H9 (cell line): ENCODE measurements at regions not wholly inside any gene's neighbourhood (a gene's known extent, or its start where the extent isn't known, plus 50 kb on each side); places are given as distances from the start of the nearest gene placed in this dataset.

Source experiments
- DNase-seq: peaks from one replicate; pipeline ENCODE4 v3.0.0-alpha.2; 2017
- H2AFZ ChIP-seq: one replicate; pipeline ENCODE4 v1.6.1; 2013; ENCODE audit warnings: mild to moderate bottlenecking, low read length, control low read depth, moderate library complexity
- H2AK5ac ChIP-seq: 2 replicates; pipeline ENCODE4 v1.6.1; 2013; ENCODE audit warnings: low read length, control low read depth, mixed read lengths; ENCODE audit not compliant: insufficient read length
- H2BK120ac ChIP-seq: one replicate; pipeline ENCODE4 v1.6.1; 2013; ENCODE audit warnings: low read depth, mild to moderate bottlenecking, low read length, control low read depth, inconsistent platforms; ENCODE audit not compliant: poor library complexity, severe bottlenecking
- H2BK12ac ChIP-seq: 2 replicates; pipeline ENCODE4 v1.6.1; 2013; ENCODE audit warnings: low read length, control low read depth, mixed read lengths, low read depth; ENCODE audit not compliant: insufficient read length
- H2BK15ac ChIP-seq: 2 replicates; pipeline ENCODE4 v1.6.1; 2013; ENCODE audit warnings: low read depth, low read length, control low read depth
- H2BK20ac ChIP-seq: one replicate; pipeline ENCODE4 v1.6.1; 2013; ENCODE audit warnings: low read depth, mild to moderate bottlenecking, low read length, control low read depth, inconsistent platforms; ENCODE audit not compliant: poor library complexity, severe bottlenecking
- H2BK5ac ChIP-seq: 2 replicates; pipeline ENCODE4 v1.6.1; 2013; ENCODE audit warnings: low read length, control low read depth, mixed read lengths; ENCODE audit not compliant: insufficient read length
- H3K14ac ChIP-seq: 2 replicates; pipeline ENCODE4 v1.6.1; 2013; ENCODE audit warnings: low read length, control low read depth; ENCODE audit not compliant: insufficient read depth
- H3K18ac ChIP-seq: 2 replicates; pipeline ENCODE4 v1.6.1; 2013; ENCODE audit warnings: low read depth, mild to moderate bottlenecking, mixed read lengths, low read length, control low read depth; ENCODE audit not compliant: insufficient read length
- H3K23ac ChIP-seq: 2 replicates; pipeline ENCODE4 v1.6.1; 2013; ENCODE audit warnings: low read length, control low read depth, mixed read lengths, low read depth; ENCODE audit not compliant: insufficient read length
- H3K23me2 ChIP-seq: 2 replicates; pipeline ENCODE4 v1.6.1; 2013; ENCODE audit warnings: low read depth, mild to moderate bottlenecking, mixed read lengths, low read length, control low read depth; ENCODE audit not compliant: insufficient read length, poor library complexity, severe bottlenecking
- H3K27ac ChIP-seq: 2 replicates; pipeline ENCODE4 v1.5.1; 2013; ENCODE audit warnings: low read length, control low read depth, mixed read lengths, low read depth; ENCODE audit not compliant: insufficient read length
- H3K27me3 ChIP-seq: 2 replicates; pipeline ENCODE4 v1.6.1; 2013; ENCODE audit warnings: low read length, control low read depth, inconsistent platforms; ENCODE audit not compliant: insufficient read depth
- H3K4ac ChIP-seq: 2 replicates; pipeline ENCODE4 v1.6.1; 2013; ENCODE audit warnings: low read depth, mild to moderate bottlenecking, control low read depth, inconsistent platforms, low read length, moderate library complexity
- H3K4me1 ChIP-seq: 2 replicates; pipeline ENCODE4 v1.6.1; 2013; ENCODE audit warnings: low read length, control low read depth, inconsistent platforms; ENCODE audit not compliant: insufficient read depth
- H3K4me2 ChIP-seq: 2 replicates; pipeline ENCODE4 v1.6.1; 2013; ENCODE audit warnings: low read length, control low read depth, mixed read lengths; ENCODE audit not compliant: insufficient read length, insufficient read depth
- H3K56ac ChIP-seq: 2 replicates; pipeline ENCODE4 v1.6.1; 2013; ENCODE audit warnings: low read depth, mild to moderate bottlenecking, mixed read lengths, low read length, control low read depth; ENCODE audit not compliant: insufficient read length
- H3K79me1 ChIP-seq: 2 replicates; pipeline ENCODE4 v1.6.1; 2013; ENCODE audit warnings: low read depth, mild to moderate bottlenecking, moderate library complexity, low read length, control low read depth, inconsistent platforms; ENCODE audit not compliant: insufficient read depth, poor library complexity, severe bottlenecking
- H3K79me2 ChIP-seq: 2 replicates; pipeline ENCODE4 v1.6.1; 2013; ENCODE audit warnings: low read length, control low read depth, inconsistent platforms; ENCODE audit not compliant: insufficient read depth
- H3K9ac ChIP-seq: 2 replicates; pipeline ENCODE4 v1.6.1; 2013; ENCODE audit warnings: low read length, control low read depth, mixed read lengths; ENCODE audit not compliant: insufficient read length; ENCODE audit errors: extremely low read depth
- H3K9me3 ChIP-seq: one replicate; pipeline ENCODE4 v1.6.1; 2013; ENCODE audit warnings: low read depth, low read length, inconsistent platforms; ENCODE audit not compliant: control insufficient read depth
- H3T11ph ChIP-seq: one replicate; pipeline ENCODE4 v1.6.1; 2013; ENCODE audit warnings: mild to moderate bottlenecking, low read length, control low read depth, inconsistent platforms
- H4K20me1 ChIP-seq: one replicate; pipeline ENCODE4 v1.6.1; 2013; ENCODE audit not compliant: control insufficient read depth, insufficient read length, insufficient read depth
- H4K5ac ChIP-seq: 2 replicates; pipeline ENCODE4 v1.6.1; 2013; ENCODE audit warnings: low read depth, mild to moderate bottlenecking, mixed read lengths, low read length, control low read depth; ENCODE audit not compliant: insufficient read length
- H4K8ac ChIP-seq: replicated peaks from 2 replicates; pipeline ENCODE4 v1.6.1; 2013; ENCODE audit warnings: low read length, control low read depth, mixed read lengths, low read depth; ENCODE audit not compliant: insufficient read length
- H4K91ac ChIP-seq: 2 replicates; pipeline ENCODE4 v1.6.1; 2013; ENCODE audit warnings: low read depth, mild to moderate bottlenecking, moderate library complexity, mixed read lengths, low read length, control low read depth; ENCODE audit not compliant: insufficient read length
- H3K27ac Mint-ChIP-seq, 3 experiments: 2 replicates in 2 of 3; 3 replicates in 1 of 3; pipeline ENCODE4 v1.8.0; 2020 to 2021; ENCODE audit warnings: mixed read lengths in 3 of 3, mild to moderate bottlenecking in 1 of 3, moderate library complexity in 1 of 3
- H3K27me3 Mint-ChIP-seq: 2 replicates; pipeline ENCODE4 v1.8.0; 2021; ENCODE audit warnings: low read depth, mild to moderate bottlenecking, moderate library complexity, mixed read lengths
- H3K36me3 Mint-ChIP-seq, 3 experiments: 2 replicates in 2 of 3; 3 replicates in 1 of 3; pipeline ENCODE4 v1.8.0; 2020 to 2021; ENCODE audit warnings: low read depth in 3 of 3, mixed read lengths in 3 of 3; ENCODE audit not compliant: insufficient read depth in 1 of 3
- H3K4me1 Mint-ChIP-seq, 2 experiments: 2 replicates each; pipeline ENCODE4 v1.8.0; 2020; ENCODE audit warnings: mixed read lengths in 2 of 2
- H3K4me3 Mint-ChIP-seq, 2 experiments: 2 replicates in 1 of 2; 3 replicates in 1 of 2; pipeline ENCODE4 v1.8.0; 2020 to 2021; ENCODE audit warnings: mild to moderate bottlenecking in 2 of 2, mixed read lengths in 2 of 2, moderate library complexity in 1 of 2
- H3K9me3 Mint-ChIP-seq, 2 experiments: 2 replicates in 1 of 2; 3 replicates in 1 of 2; pipeline ENCODE4 v1.8.0; 2020; ENCODE audit warnings: mild to moderate bottlenecking in 2 of 2, mixed read lengths in 2 of 2, moderate library complexity in 1 of 2
- WGBS: extraction: QIAGEN DNeasy Blood & Tissue Kit; methylation state at CpG from one replicate; pipeline ENCODE4 v1.1.7; 2013; ENCODE audit warnings: missing lambda C conversion rate, low lambda C conversion rate, mixed read lengths; ENCODE audit not compliant: insufficient read length; ENCODE audit errors: extremely low coverage; 5-methylcytosine and 5-hydroxymethylcytosine counted together
- TF ChIP-seq, protein P1 (sequence below): fragments of 200-600 bp; sonication (generic); conservative IDR thresholded peaks from 3 replicates; pipeline ENCODE4 v1.8.0; 2021; ENCODE audit warnings: antibody characterized with exemption, mild to moderate bottlenecking

DNA sequence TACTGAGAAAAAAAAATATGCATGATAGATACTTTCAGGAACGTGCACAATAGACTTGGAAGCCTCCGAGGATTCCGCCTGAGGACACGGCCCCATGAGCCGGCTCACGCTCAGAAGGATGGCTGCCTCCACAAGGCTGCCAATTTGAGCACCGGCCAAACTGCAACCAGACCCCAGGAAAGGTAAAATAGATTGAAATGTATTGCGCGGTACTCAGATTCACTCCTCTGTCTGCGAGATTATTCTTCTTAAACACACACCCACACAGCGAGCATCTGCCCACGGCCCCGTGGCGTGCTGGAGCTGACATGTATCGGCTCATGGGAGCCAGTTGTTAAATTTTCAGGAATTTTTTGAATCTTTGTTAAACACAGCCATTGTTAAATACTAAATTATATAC lies 653.2 kb upstream of the MKI67 start:
- no peak overlapping the region for H3K4me3 Mint-ChIP-seq
- Histone ChIP-seq H3K4me1 (peaks cover 2% of the 10 kb centered on the region; the same call in 1 of the 2 replicates), H3K9me3 (no peaks in the 10 kb centered on the region), H3K18ac (no peak overlapping the region), H3K79me1 (no peaks in the 10 kb centered on the region), H4K20me1 (no peaks in the 10 kb centered on the region), H3K14ac (no peak overlapping the region), H3K27ac (no peak overlapping the region), H3K23me2 (no peaks in the 10 kb centered on the region), H4K91ac (no peak overlapping the region), H2BK15ac (no peak overlapping the region), H4K5ac (no peak overlapping the region), H3K4ac (no peak overlapping the region), H2BK120ac (no peak overlapping the region), H2BK20ac (no peak overlapping the region), H3K4me2 (no peak overlapping the region), H3T11ph (no peak overlapping the region), H4K8ac (no peak overlapping the region), H2AK5ac (no peak overlapping the region), H3K9ac (no peak overlapping the region), H3K27me3 (no peaks in the 10 kb centered on the region), H3K56ac (no peak overlapping the region), H2AFZ (no peak overlapping the region), H3K23ac (no peak overlapping the region), H2BK5ac (no peak overlapping the region), H2BK12ac (no peak overlapping the region), H3K79me2 (no peaks in the 10 kb centered on the region)
- peaks cover 0 to 2% of the 10 kb centered on the region in 2 experiments; a peak in 1 of 5 replicates for H3K9me3 Mint-ChIP-seq
- no peaks in the 10 kb centered on the region for H3K27me3 Mint-ChIP-seq
- DNase-seq: no peak
- TF ChIP-seq, protein P1, sequence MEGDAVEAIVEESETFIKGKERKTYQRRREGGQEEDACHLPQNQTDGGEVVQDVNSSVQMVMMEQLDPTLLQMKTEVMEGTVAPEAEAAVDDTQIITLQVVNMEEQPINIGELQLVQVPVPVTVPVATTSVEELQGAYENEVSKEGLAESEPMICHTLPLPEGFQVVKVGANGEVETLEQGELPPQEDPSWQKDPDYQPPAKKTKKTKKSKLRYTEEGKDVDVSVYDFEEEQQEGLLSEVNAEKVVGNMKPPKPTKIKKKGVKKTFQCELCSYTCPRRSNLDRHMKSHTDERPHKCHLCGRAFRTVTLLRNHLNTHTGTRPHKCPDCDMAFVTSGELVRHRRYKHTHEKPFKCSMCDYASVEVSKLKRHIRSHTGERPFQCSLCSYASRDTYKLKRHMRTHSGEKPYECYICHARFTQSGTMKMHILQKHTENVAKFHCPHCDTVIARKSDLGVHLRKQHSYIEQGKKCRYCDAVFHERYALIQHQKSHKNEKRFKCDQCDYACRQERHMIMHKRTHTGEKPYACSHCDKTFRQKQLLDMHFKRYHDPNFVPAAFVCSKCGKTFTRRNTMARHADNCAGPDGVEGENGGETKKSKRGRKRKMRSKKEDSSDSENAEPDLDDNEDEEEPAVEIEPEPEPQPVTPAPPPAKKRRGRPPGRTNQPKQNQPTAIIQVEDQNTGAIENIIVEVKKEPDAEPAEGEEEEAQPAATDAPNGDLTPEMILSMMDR: no peak
- WGBS: no CpG with 5 or more reads among the region's 15 CpGs
- H3K36me3 Mint-ChIP-seq: 0 out of 7 replicates have a peak, but pooled peaks cover 0 to 3% (median 0%) of the 10 kb centered on the region in 3 experiments
- H3K4me1 Mint-ChIP-seq: peaks cover 4 to 12% of the 10 kb centered on the region in 2 experiments
- no peak overlapping the region for H3K27ac Mint-ChIP-seq
